HG03442 (cell line): ENCODE measurements at regions not wholly inside any gene's neighbourhood (a gene's known extent, or its start where the extent isn't known, plus 50 kb on each side); places are given as distances from the start of the nearest gene placed in this dataset.
"Not testable (repeated sequence)": the region's sequence is repeated elsewhere in the genome, so short reads cannot be mapped to it uniquely, and the experiment has no call there.

Experiments used
- ATAC-seq: cut with Tn5 transposase; IDR thresholded peaks from one replicate; pipeline ENCODE4 v1.9.1; 2021; ENCODE audit warnings: mild to moderate bottlenecking, moderate library complexity; ENCODE audit not compliant: unreplicated experiment

- no peak for ATAC-seq
Measured at GRCh38 chr10:114872519-114873087, 51.0 kb downstream of the FHIP2A start.

GRCh38 chr10:114874827-114875411, 53.3 kb downstream of the FHIP2A start:
- ATAC-seq, result no peak

GRCh38 chr10:114875590-114876081, 54.1 kb downstream of the FHIP2A start:
- not testable (repeated sequence) for ATAC-seq

- ATAC-seq, result no peak
Measured at GRCh38 chr10:114876169-114876568, 54.6 kb downstream of the FHIP2A start.

- peak; percentile 80 for ATAC-seq
Measured at GRCh38 chr10:114876602-114877300, 55.2 kb downstream of the FHIP2A start.

- no peak for ATAC-seq
Measured at GRCh38 chr10:114877301-114877644, 55.7 kb downstream of the FHIP2A start.

GRCh38 chr10:114879093-114879492, 57.5 kb downstream of the FHIP2A start:
- ATAC-seq, result no peak

GRCh38 chr10:114879541-114880158, 58.1 kb downstream of the FHIP2A start:
- ATAC-seq, result peak; percentile 76

GRCh38 chr10:114881417-114881816, 56.6 kb upstream of the TRUB1 start:
- no peak for ATAC-seq

- no peak for ATAC-seq
Measured at GRCh38 chr10:114881901-114882300, 56.1 kb upstream of the TRUB1 start.

- no peak for ATAC-seq
Measured at GRCh38 chr10:114885443-114885842, 52.6 kb upstream of the TRUB1 start.
